ENCODE measurements at regions not wholly inside any gene's neighbourhood (a gene's known extent, or its start where the extent isn't known, plus 50 kb on each side); places are given as distances from the start of the nearest gene placed in this dataset.

- no peaks in the 10 kb centered on the region for H3K27me3 ChIP-seq (ENCODE audit: insufficient read depth, insufficient read length)
- no peak overlapping the region for H3K9ac ChIP-seq (ENCODE audit: insufficient read length, low read depth)
- H3K36me3 ChIP-seq (ENCODE audit: insufficient read depth, insufficient read length, low read length), result no peaks in the 10 kb centered on the region
- no peak overlapping the region for H3K4me3 ChIP-seq (ENCODE audit: insufficient read length, low read depth)
- no peaks in the 10 kb centered on the region for H3K4me1 ChIP-seq (ENCODE audit: insufficient read depth, insufficient read length)
- DNase-seq (ENCODE audit: low read depth, low spot score), result no peak
- TF ChIP-seq SUZ12 (IDR thresholded peaks at IDR 0.05; ENCODE audit: extremely low read depth, insufficient read depth, insufficient read length), result no peak
- no peak for TF ChIP-seq YY1 (IDR thresholded peaks at IDR 0.05; ENCODE audit: insufficient read depth, insufficient read length)
- TF ChIP-seq ZNF274 (IDR thresholded peaks at IDR 0.05; ENCODE audit: low read depth, low read length), result no peak
- H3K9me3 ChIP-seq (ENCODE audit: insufficient read depth, low read length), result no peaks in the 10 kb centered on the region
These were observed 172.1 kb upstream of the MITF start for GRCh38 chr3:69567023-69567709.

GRCh38 chr3:69566275-69566674 lies 173.0 kb upstream of the MITF start:
- no peaks in the 10 kb centered on the region for H3K27me3 ChIP-seq (ENCODE audit: insufficient read depth, insufficient read length)
- no peak overlapping the region for H3K4me3 ChIP-seq (ENCODE audit: insufficient read length, low read depth)
- DNase-seq (ENCODE audit: low read depth, low spot score), result no peak
- no peak for TF ChIP-seq SUZ12 (IDR thresholded peaks at IDR 0.05; ENCODE audit: extremely low read depth, insufficient read depth, insufficient read length)
- H3K9ac ChIP-seq (ENCODE audit: insufficient read length, low read depth), result no peak overlapping the region
- no peaks in the 10 kb centered on the region for H3K9me3 ChIP-seq (ENCODE audit: insufficient read depth, low read length)
- no peaks in the 10 kb centered on the region for H3K36me3 ChIP-seq (ENCODE audit: insufficient read depth, insufficient read length, low read length)
- H3K4me1 ChIP-seq (ENCODE audit: insufficient read depth, insufficient read length), result no peaks in the 10 kb centered on the region

DNA sequence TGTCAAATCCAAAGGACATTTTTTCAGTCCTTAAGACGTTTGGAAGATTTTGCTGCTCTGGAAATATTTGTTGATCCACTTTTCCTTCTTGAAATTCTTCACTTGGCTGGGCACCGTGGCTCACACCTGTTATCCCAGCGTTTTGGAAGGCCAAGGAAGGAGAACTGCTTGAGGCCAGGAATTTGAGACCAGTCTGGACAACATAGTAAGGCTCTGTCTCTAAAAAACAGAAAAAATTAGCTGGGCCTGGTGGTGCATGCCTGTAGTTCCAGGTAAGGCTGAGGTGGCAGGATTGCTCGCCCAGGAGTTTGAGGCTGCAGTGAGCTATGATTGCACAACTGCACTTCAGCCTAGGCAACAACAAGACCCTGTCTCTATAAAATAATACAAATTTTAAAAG lies 173.9 kb upstream of the MITF start:
- 0 out of 2 replicates have a peak, but pooled peaks cover 4% of the 10 kb centered on the region for H3K9me3 ChIP-seq (ENCODE audit: insufficient read depth, low read length)
- H3K9ac ChIP-seq (ENCODE audit: insufficient read length, low read depth), result no peak overlapping the region
- no peaks in the 10 kb centered on the region for H3K4me1 ChIP-seq (ENCODE audit: insufficient read depth, insufficient read length)
- H3K27me3 ChIP-seq (ENCODE audit: insufficient read depth, insufficient read length), result no peaks in the 10 kb centered on the region
- no peak for DNase-seq (ENCODE audit: low read depth, low spot score)
- H3K36me3 ChIP-seq (ENCODE audit: insufficient read depth, insufficient read length, low read length), result no peaks in the 10 kb centered on the region
- no peak overlapping the region for H3K4me3 ChIP-seq (ENCODE audit: insufficient read length, low read depth)
- TF ChIP-seq SUZ12 (IDR thresholded peaks at IDR 0.05; ENCODE audit: extremely low read depth, insufficient read depth, insufficient read length) (no peak), ZNF274 (IDR thresholded peaks at IDR 0.05; ENCODE audit: low read depth, low read length) (no peak), YY1 (IDR thresholded peaks at IDR 0.05; ENCODE audit: insufficient read depth, insufficient read length) (no peak)

GRCh38 chr3:69563981-69564380 lies 175.3 kb upstream of the MITF start:
- 0 out of 2 replicates have a peak, but pooled peaks cover 4% of the 10 kb centered on the region for H3K9me3 ChIP-seq (ENCODE audit: insufficient read depth, low read length)
- DNase-seq (ENCODE audit: low read depth, low spot score), result no peak
- H3K9ac ChIP-seq (ENCODE audit: insufficient read length, low read depth), result no peak overlapping the region
- no peaks in the 10 kb centered on the region for H3K36me3 ChIP-seq (ENCODE audit: insufficient read depth, insufficient read length, low read length)
- H3K4me3 ChIP-seq (ENCODE audit: insufficient read length, low read depth), result no peak overlapping the region
- H3K27me3 ChIP-seq (ENCODE audit: insufficient read depth, insufficient read length), result no peaks in the 10 kb centered on the region
- H3K4me1 ChIP-seq (ENCODE audit: insufficient read depth, insufficient read length), result no peaks in the 10 kb centered on the region
- TF ChIP-seq ZNF274 (IDR thresholded peaks at IDR 0.05; ENCODE audit: low read depth, low read length) (no peak), SUZ12 (IDR thresholded peaks at IDR 0.05; ENCODE audit: extremely low read depth, insufficient read depth, insufficient read length) (no peak), YY1 (IDR thresholded peaks at IDR 0.05; ENCODE audit: insufficient read depth, insufficient read length) (no peak)

DNA sequence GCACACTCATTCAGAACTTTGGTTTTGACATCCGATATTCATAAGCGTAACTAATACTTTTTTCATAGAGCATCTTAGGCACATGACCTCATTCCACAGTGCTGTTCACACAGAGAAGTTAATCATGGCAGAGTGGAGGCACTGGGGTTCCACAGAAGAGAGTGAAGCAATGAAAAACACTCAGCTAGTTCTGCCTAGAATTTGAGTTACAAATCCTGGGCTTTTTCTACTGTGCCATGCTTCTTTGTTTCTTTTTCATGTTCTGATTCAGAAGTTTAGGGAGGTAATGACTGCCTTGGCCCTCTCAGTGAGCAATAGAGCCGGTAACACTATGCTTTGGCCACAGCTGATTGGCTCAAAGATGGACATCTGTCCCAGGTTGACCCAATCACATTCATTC lies 176.1 kb upstream of the MITF start:
- Histone ChIP-seq H3K9me3 (ENCODE audit: insufficient read depth, low read length) (0 out of 2 replicates have a peak, but pooled peaks cover 4% of the 10 kb centered on the region), H3K27me3 (ENCODE audit: insufficient read depth, insufficient read length) (no peaks in the 10 kb centered on the region), H3K9ac (ENCODE audit: insufficient read length, low read depth) (no peak overlapping the region), H3K4me3 (ENCODE audit: insufficient read length, low read depth) (no peak overlapping the region), H3K36me3 (ENCODE audit: insufficient read depth, insufficient read length, low read length) (no peaks in the 10 kb centered on the region), H3K4me1 (ENCODE audit: insufficient read depth, insufficient read length) (no peaks in the 10 kb centered on the region)
- DNase-seq (ENCODE audit: low read depth, low spot score), result no peak
- TF ChIP-seq SUZ12 (IDR thresholded peaks at IDR 0.05; ENCODE audit: extremely low read depth, insufficient read depth, insufficient read length) (no peak), YY1 (IDR thresholded peaks at IDR 0.05; ENCODE audit: insufficient read depth, insufficient read length) (no peak), ZNF274 (IDR thresholded peaks at IDR 0.05; ENCODE audit: low read depth, low read length) (no peak)

DNA sequence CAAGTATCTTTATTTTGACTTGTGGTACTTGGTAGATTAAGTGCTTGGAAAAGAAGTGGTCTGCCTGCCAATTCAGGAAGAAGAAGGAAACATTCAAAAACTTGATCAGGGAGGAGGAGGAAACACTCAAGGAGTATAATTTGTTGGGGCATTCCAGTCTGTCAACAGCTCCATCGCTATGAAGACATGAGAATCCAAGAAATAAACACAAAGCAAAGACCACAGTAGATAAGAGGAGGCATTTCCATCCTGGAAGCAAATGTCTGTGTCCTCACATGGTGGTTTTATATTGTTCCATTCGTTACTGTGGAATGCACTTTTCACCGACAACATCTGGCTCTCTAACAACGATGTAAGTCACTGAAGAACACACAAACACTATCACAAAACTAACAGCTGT lies 176.1 kb upstream of the FRMD4B start:
- Histone ChIP-seq H3K9me3 (ENCODE audit: insufficient read depth, low read length) (0 out of 2 replicates have a peak, but pooled peaks cover 4% of the 10 kb centered on the region), H3K4me1 (ENCODE audit: insufficient read depth, insufficient read length) (no peaks in the 10 kb centered on the region), H3K4me3 (ENCODE audit: insufficient read length, low read depth) (no peak overlapping the region), H3K9ac (ENCODE audit: insufficient read length, low read depth) (no peak overlapping the region), H3K36me3 (ENCODE audit: insufficient read depth, insufficient read length, low read length) (no peaks in the 10 kb centered on the region), H3K27me3 (ENCODE audit: insufficient read depth, insufficient read length) (no peaks in the 10 kb centered on the region)
- TF ChIP-seq ZNF274 (IDR thresholded peaks at IDR 0.05; ENCODE audit: low read depth, low read length) (no peak), YY1 (IDR thresholded peaks at IDR 0.05; ENCODE audit: insufficient read depth, insufficient read length) (no peak), SUZ12 (IDR thresholded peaks at IDR 0.05; ENCODE audit: extremely low read depth, insufficient read depth, insufficient read length) (no peak)
- no peak for DNase-seq (ENCODE audit: low read depth, low spot score)

DNA sequence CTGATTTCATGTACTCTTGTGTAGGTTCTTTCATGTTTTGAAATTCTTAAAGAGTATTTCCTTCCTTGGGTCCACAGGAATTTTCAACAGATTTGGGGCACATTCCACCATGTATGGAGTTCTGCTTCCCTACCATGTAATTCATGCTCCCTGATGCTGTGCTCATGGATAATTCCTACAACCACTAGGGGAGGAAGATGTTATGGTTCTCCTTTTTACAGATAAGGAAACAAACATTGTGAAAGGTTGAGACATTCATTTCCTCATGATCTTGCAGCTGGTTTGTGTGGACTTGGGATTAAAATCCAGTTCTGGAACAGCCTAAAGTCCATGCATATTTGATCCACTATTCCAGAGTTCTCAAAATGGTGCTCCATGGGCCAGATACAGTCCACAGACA lies 174.9 kb upstream of the FRMD4B start:
- no peak overlapping the region for H3K4me3 ChIP-seq (ENCODE audit: insufficient read length, low read depth)
- TF ChIP-seq ZNF274 (IDR thresholded peaks at IDR 0.05; ENCODE audit: low read depth, low read length) (no peak), YY1 (IDR thresholded peaks at IDR 0.05; ENCODE audit: insufficient read depth, insufficient read length) (no peak), SUZ12 (IDR thresholded peaks at IDR 0.05; ENCODE audit: extremely low read depth, insufficient read depth, insufficient read length) (no peak)

More for the DNA sequence above, 174.9 kb upstream of the FRMD4B start:
- Histone ChIP-seq H3K27me3 (ENCODE audit: insufficient read depth, insufficient read length) (no peaks in the 10 kb centered on the region), H3K4me1 (ENCODE audit: insufficient read depth, insufficient read length) (no peaks in the 10 kb centered on the region), H3K9ac (ENCODE audit: insufficient read length, low read depth) (no peak overlapping the region), H3K36me3 (ENCODE audit: insufficient read depth, insufficient read length, low read length) (no peaks in the 10 kb centered on the region), H3K9me3 (ENCODE audit: insufficient read depth, low read length) (0 out of 2 replicates have a peak, but pooled peaks cover 4% of the 10 kb centered on the region)
- no peak for DNase-seq (ENCODE audit: low read depth, low spot score)
